Endothelial cell of umbilical vein (primary cell): ENCODE measurements at regions not wholly inside any gene's neighbourhood (a gene's known extent, or its start where the extent isn't known, plus 50 kb on each side); places are given as distances from the start of the nearest gene placed in this dataset.

Experiments
- BruUV-seq: library from RNA; stranded (reverse); fragments of 400-500 nt; replicated peaks from 2 replicates; lab custom pipeline; 2021; lab: Mats Ljungman, UMichigan
- CTCF ChIA-PET: fragments of 300-600, 350-600 bp; sonication (Branson Sonifier 250); formaldehyde crosslinking; loops from one replicate; lab custom pipeline; 2021; ENCODE audit warnings: antibody characterized with exemption, inconsistent platforms; lab: Charles Lee
- POLR2A ChIA-PET: fragments of 300-600, 350-600 bp; sonication (Branson Sonifier 250); formaldehyde crosslinking; loops from one replicate; lab custom pipeline; 2021; ENCODE audit warnings: antibody characterized with exemption, inconsistent platforms; lab: Charles Lee
- DNase-seq: peaks from one replicate; pipeline ENCODE4 v3.0.0-alpha.2; 2011; ENCODE audit warnings: low read depth, low spot score
- FAIRE-seq: peaks from 2 replicates; lab custom pipeline; 2011; peaks lifted over from hg19 to GRCh38; lab: Jason Lieb, UNC
- H2AFZ ChIP-seq: 2 replicates; pipeline ENCODE4 v1.6.0; 2012; ENCODE audit warnings: low read depth, low read length, control low read depth, inconsistent platforms
- H3K27ac ChIP-seq: 2 replicates; pipeline ENCODE4 v1.5.1; 2011; ENCODE audit warnings: low read depth, mild to moderate bottlenecking, control low read depth, low read length, moderate library complexity; ENCODE audit not compliant: insufficient read depth
- H3K27me3 ChIP-seq, 2 experiments: 2 replicates each; pipeline versions ENCODE4 v1.6.0 to v1.6.1; 2011; ENCODE audit warnings: low read length in 2 of 2, mixed read lengths in 1 of 2; ENCODE audit not compliant: control insufficient read depth in 2 of 2, insufficient read depth in 2 of 2
- H3K36me3 ChIP-seq, 2 experiments: 2 replicates in 1 of 2; 3 replicates in 1 of 2; pipeline ENCODE4 v1.5.1; 2011; ENCODE audit warnings: low read length in 2 of 2, mild to moderate bottlenecking in 1 of 2, moderate library complexity in 1 of 2; ENCODE audit not compliant: control insufficient read depth in 2 of 2, insufficient read depth in 2 of 2; ENCODE audit errors: extremely low read depth in 1 of 2
- H3K4me1 ChIP-seq: 3 replicates; pipeline ENCODE4 v1.5.1; 2011; ENCODE audit warnings: mild to moderate bottlenecking, low read length; ENCODE audit not compliant: control insufficient read depth, insufficient read depth; ENCODE audit errors: extremely low read depth
- H3K4me2 ChIP-seq: 2 replicates; pipeline ENCODE4 v1.6.1; 2011; ENCODE audit warnings: low read length, control low read depth, mixed read lengths; ENCODE audit not compliant: insufficient read depth
- H3K4me3 ChIP-seq, 3 experiments: fragments of 200-600 bp in 1 of 3; sonication (generic), shearing (Covaris generic) in 1 of 3; replicated peaks in 1 of 3; 2 replicates each; pipeline ENCODE4 v1.5.1; 2011 to 2016; ENCODE audit warnings: control low read depth in 3 of 3, low read length in 3 of 3, mild to moderate bottlenecking in 2 of 3, inconsistent platforms in 1 of 3, low read depth in 1 of 3, moderate library complexity in 1 of 3; ENCODE audit not compliant: insufficient read depth in 1 of 3
- H3K79me2 ChIP-seq: 2 replicates; pipeline ENCODE4 v1.6.0; 2012; ENCODE audit warnings: low read length, inconsistent platforms; ENCODE audit not compliant: control insufficient read depth, insufficient read depth
- H3K9ac ChIP-seq: replicated peaks from 2 replicates; pipeline ENCODE3; 2011; ENCODE audit warnings: low read length, control low read depth; ENCODE audit not compliant: insufficient read depth; ENCODE audit errors: extremely low read depth
- H3K9me1 ChIP-seq: replicated peaks from 3 replicates; pipeline ENCODE4 v1.6.0; 2011; ENCODE audit warnings: mild to moderate bottlenecking, low read length; ENCODE audit not compliant: control insufficient read depth, insufficient read depth; ENCODE audit errors: extremely low read depth
- H3K9me3 ChIP-seq: replicated peaks from 2 replicates; pipeline ENCODE4 v1.5.1; 2012; ENCODE audit warnings: low read length, inconsistent platforms; ENCODE audit not compliant: control insufficient read depth, insufficient read depth
- H4K20me1 ChIP-seq: replicated peaks from 2 replicates; pipeline ENCODE3; 2011; ENCODE audit warnings: mild to moderate bottlenecking, low read length; ENCODE audit not compliant: control insufficient read depth, insufficient read depth; ENCODE audit errors: extremely low read depth
- EZH2 ChIP-seq: IDR thresholded peaks from 2 replicates; pipeline ENCODE4 v1.6.1; 2012; ENCODE audit warnings: borderline replicate concordance, low read depth, mild to moderate bottlenecking, moderate library complexity, low read length, inconsistent platforms; ENCODE audit not compliant: severe bottlenecking
- FOS ChIP-seq: IDR thresholded peaks from 2 replicates; pipeline ENCODE4 v1.6.1; 2011; ENCODE audit warnings: mild to moderate bottlenecking, low read length, moderate library complexity, borderline replicate concordance; ENCODE audit not compliant: insufficient read depth
- GATA2 ChIP-seq: IDR thresholded peaks from 2 replicates; pipeline ENCODE4 v1.7.0; 2011; ENCODE audit warnings: low read depth, mild to moderate bottlenecking, moderate library complexity, mixed read lengths, low read length; ENCODE audit not compliant: insufficient read length, insufficient read depth
- JUN ChIP-seq: IDR thresholded peaks from 2 replicates; pipeline ENCODE4 v1.6.1; 2011; ENCODE audit warnings: borderline replicate concordance, low read depth; ENCODE audit not compliant: insufficient read length, insufficient read depth
- MAX ChIP-seq: IDR thresholded peaks from 2 replicates; pipeline ENCODE4 v1.6.1; 2011; ENCODE audit not compliant: insufficient read depth, insufficient read length
- MYC ChIP-seq: IDR thresholded peaks from one replicate; pipeline ENCODE4 v1.6.1; 2011; ENCODE audit warnings: mild to moderate bottlenecking, low read depth, low read length
- POLR2A ChIP-seq: IDR thresholded peaks from 2 replicates; pipeline ENCODE4 v1.6.1; 2012; ENCODE audit warnings: low read depth, mild to moderate bottlenecking, control low read depth, low read length
- POLR2AphosphoS5 ChIP-seq: IDR thresholded peaks from 2 replicates; pipeline ENCODE4 v1.6.1; 2012; ENCODE audit warnings: low read depth, mild to moderate bottlenecking, control low read depth, low read length, moderate library complexity; ENCODE audit not compliant: insufficient read depth
- dilution Hi-C: fragments of 300-500 bp; cut with MboI; formaldehyde crosslinking; loops from one replicate; pipeline ENCODE4 v1.15.0; 2019; ENCODE audit warnings: low sequenced_read_pairs; ENCODE audit not compliant: extremely low pct_ligation_motif_present
- intact Hi-C: fragments of 100-400 bp; cut with micrococcal nuclease; formaldehyde crosslinking; loops from one replicate; pipeline ENCODE4 v1.10.0; 2022
- TF ChIP-seq, protein P1 (sequence below), 2 donors: IDR thresholded peaks; 1 replicate in 1 of 2; 2 replicates in 1 of 2; pipeline ENCODE4 v1.5.1; 2011; ENCODE audit warnings: low read length in 2 of 2, mild to moderate bottlenecking in 2 of 2, moderate library complexity in 2 of 2, control low read depth in 1 of 2, inconsistent platforms in 1 of 2, low read depth in 1 of 2; ENCODE audit not compliant: insufficient read depth in 1 of 2; ENCODE audit errors: extremely low read depth in 1 of 2

DNA sequence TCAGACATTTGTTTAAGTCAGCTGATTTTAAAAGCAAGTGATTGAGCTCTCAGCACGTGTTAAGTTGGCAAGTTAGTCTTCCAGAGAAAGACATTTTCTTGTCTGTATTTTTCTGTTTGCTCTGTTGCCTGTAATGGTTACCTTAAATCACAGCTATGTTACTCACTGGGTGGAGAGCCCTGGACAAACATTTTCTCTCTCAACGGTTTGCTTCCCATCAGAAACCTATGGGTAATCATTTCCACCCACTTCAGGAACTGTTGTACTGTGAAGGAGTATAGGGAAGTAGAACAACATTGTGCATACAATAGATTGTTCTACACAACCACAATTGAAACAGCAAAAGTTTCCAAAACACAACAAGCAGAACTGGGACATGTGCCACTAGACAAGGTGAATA lies 113.9 kb upstream of the DPT start:
- Histone ChIP-seq H3K36me3 (no peaks in the 10 kb centered on the region), H2AFZ (no peak overlapping the region), H3K4me1 (no peaks in the 10 kb centered on the region), H3K4me3 (no peak overlapping the region), H3K79me2 (no peaks in the 10 kb centered on the region), H3K27me3 (no peaks in the 10 kb centered on the region), H3K27ac (no peak overlapping the region), H3K9me3 (no peaks in the 10 kb centered on the region), H3K4me2 (no peak overlapping the region), H4K20me1 (no peaks in the 10 kb centered on the region), H3K9ac (no peak overlapping the region), H3K9me1 (no peaks in the 10 kb centered on the region)
- FAIRE-seq: no peak
- CTCF ChIA-PET: interaction anchor here (1.5 kb wide), 1 partner anchor 9 kb away, joined by 4 read pairs; no protein-coding TSS in a partner anchor
- intact Hi-C loops (no loop called here), dilution Hi-C loops (no loop called here)
- BruUV-seq: no TSS peak
- POLR2A ChIA-PET: no interaction called here
- no peak for TF ChIP-seq MAX
- TF ChIP-seq FOS: no peak
- TF ChIP-seq POLR2A: no peak
- no peak for TF ChIP-seq JUN
- TF ChIP-seq, protein P1, sequence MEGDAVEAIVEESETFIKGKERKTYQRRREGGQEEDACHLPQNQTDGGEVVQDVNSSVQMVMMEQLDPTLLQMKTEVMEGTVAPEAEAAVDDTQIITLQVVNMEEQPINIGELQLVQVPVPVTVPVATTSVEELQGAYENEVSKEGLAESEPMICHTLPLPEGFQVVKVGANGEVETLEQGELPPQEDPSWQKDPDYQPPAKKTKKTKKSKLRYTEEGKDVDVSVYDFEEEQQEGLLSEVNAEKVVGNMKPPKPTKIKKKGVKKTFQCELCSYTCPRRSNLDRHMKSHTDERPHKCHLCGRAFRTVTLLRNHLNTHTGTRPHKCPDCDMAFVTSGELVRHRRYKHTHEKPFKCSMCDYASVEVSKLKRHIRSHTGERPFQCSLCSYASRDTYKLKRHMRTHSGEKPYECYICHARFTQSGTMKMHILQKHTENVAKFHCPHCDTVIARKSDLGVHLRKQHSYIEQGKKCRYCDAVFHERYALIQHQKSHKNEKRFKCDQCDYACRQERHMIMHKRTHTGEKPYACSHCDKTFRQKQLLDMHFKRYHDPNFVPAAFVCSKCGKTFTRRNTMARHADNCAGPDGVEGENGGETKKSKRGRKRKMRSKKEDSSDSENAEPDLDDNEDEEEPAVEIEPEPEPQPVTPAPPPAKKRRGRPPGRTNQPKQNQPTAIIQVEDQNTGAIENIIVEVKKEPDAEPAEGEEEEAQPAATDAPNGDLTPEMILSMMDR (IDR thresholded peaks at IDR 0.05; ENCODE audit: extremely low read depth in 1 of 2, insufficient read depth in 1 of 2, low read depth in 1 of 2, low read length in 2 of 2): no peak
- no peak for TF ChIP-seq POLR2AphosphoS5
- DNase-seq: no peak

- DNase-seq (no peak), FAIRE-seq (no peak)
- H3K27me3 ChIP-seq: no peaks in the 10 kb centered on the region
- dilution Hi-C loops (no loop called here), intact Hi-C loops (no loop called here)
- no peaks in the 10 kb centered on the region for H3K79me2 ChIP-seq
- H3K4me2 ChIP-seq: no peak overlapping the region
- BruUV-seq: no TSS peak
- H3K9me3 ChIP-seq: no peaks in the 10 kb centered on the region
- no peaks in the 10 kb centered on the region for H3K4me1 ChIP-seq
- CTCF ChIA-PET: no interaction called here
- H3K36me3 ChIP-seq: no peaks in the 10 kb centered on the region
- no peak overlapping the region for H2AFZ ChIP-seq
- H3K9me1 ChIP-seq: no peaks in the 10 kb centered on the region
- POLR2A ChIA-PET: no interaction called here
- H3K4me3 ChIP-seq: no peak overlapping the region
- H4K20me1 ChIP-seq: no peaks in the 10 kb centered on the region
- H3K27ac ChIP-seq: no peak overlapping the region
- no peak overlapping the region for H3K9ac ChIP-seq
- TF ChIP-seq MYC: no peak
- TF ChIP-seq EZH2: no peak
- no peak for TF ChIP-seq POLR2AphosphoS5
- TF ChIP-seq GATA2: no peak
- no peak for TF ChIP-seq POLR2A
- no peak for TF ChIP-seq JUN
These were observed 114.4 kb upstream of the DPT start for GRCh38 chr1:168843401-168843800.
